ENCODE measurements at regions not wholly inside any gene's neighbourhood (a gene's known extent, or its start where the extent isn't known, plus 50 kb on each side); places are given as distances from the start of the nearest gene placed in this dataset.
"Not testable (repeated sequence)": the region's sequence is repeated elsewhere in the genome, so short reads cannot be mapped to it uniquely, and the experiment has no call there.

DNA sequence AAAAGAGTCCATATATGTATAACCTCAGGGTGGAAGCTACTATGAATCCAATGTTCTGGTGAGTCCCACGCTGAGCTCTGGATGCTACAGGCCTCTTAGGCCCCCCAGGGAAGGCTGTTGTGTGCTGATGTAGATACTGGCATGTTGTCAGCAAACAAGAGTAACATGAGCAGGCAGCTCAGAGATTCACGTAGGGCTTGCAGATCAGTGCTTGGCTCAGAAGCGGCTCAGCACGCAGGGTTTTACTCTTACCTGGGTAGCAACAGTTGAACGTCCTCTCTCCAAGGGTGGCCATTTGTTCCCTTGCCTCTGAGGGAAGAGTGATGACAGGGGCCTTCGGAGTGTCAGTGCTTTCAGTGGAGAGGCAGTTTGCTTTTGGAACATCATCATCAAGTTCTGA lies 93.4 kb downstream of the ZFP64 start:
- no peak for DNase-seq (ENCODE audit: low read depth in 2 of 2)

- DNase-seq (ENCODE audit: low read depth in 2 of 2): no peak
Measured at GRCh38 chr20:52096117-52096516, 95.5 kb downstream of the ZFP64 start.

DNA sequence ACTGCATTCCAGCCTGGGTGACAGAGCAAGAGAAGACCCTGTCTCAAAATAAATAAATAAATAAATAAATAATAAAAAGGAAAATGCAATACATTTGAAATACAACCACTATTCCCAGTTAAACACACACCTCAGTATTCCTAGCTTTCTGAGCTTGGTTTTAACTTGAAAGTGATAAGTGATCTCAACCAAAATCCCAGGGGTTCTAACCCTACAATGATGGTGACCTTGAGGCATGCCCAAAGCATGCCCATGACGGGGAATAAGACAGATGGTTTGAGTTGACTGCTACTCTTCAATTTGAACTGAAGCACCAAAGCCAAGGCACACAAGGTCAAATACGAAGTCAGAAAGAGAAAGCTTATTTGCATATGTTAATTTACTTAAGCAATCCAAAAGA lies 96.9 kb downstream of the ZFP64 start:
- no peak for DNase-seq (ENCODE audit: low read depth in 2 of 2)

- DNase-seq (ENCODE audit: low read depth in 2 of 2): no peak
Measured at GRCh38 chr20:52093575-52093974, 98.0 kb downstream of the ZFP64 start.

DNA sequence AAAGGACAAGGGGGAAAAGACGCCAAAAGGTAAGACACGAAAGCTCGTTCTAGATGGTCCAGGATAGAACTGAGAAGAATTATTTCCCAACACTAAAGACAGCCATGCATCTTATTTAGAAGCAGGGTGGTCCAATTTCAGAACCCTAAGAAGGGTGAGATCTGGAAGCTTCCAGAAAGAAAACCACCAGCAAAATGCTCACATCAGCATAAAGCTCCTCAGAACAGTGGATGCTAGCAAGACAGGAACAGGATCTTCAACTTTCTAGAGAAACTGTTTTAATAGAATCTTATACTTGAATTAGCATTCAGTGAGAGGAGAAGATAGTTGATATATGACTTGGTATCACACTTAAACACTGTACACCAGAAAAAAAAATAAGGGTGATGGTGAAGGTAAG lies 101.5 kb downstream of the ZFP64 start:
- DNase-seq (ENCODE audit: low read depth in 2 of 2): no peak

GRCh38 chr20:52087471-52087870 lies 104.1 kb downstream of the ZFP64 start:
- DNase-seq (ENCODE audit: low read depth in 2 of 2): no peak

- no peak for DNase-seq (ENCODE audit: low read depth in 2 of 2)
Measured at GRCh38 chr20:52086878-52087277, 104.7 kb downstream of the ZFP64 start.

DNA sequence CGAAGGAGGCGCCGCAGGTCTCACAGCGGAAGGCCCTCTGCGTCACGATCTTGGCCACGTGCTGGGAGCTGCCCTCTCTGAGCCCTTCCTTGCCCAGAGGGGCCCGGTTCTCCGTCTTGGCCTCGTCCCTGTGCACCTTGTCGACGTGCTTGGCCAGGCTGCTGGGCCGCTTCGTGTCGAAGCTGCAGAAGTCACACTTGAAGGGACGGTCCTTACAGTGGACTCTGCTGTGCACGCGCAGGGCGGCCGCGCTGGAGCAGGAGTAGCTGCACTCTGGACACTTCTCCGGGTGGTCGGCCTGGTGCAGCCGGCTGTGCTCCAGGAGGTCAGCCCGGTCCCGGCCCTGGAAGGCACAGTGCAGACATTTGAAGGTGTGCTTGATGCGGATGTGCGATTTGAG lies 106.9 kb downstream of the ZFP64 start:
- no peak for DNase-seq (ENCODE audit: low read depth in 2 of 2)

GRCh38 chr20:52083627-52084232 lies 107.8 kb downstream of the ZFP64 start:
- no peak for DNase-seq (ENCODE audit: low read depth in 2 of 2)

GRCh38 chr20:52082612-52083011 lies 109.0 kb downstream of the ZFP64 start:
- DNase-seq (ENCODE audit: low read depth in 2 of 2): no peak

- no peak for DNase-seq (ENCODE audit: low read depth in 2 of 2)
Measured at GRCh38 chr20:52081791-52082190, 109.8 kb downstream of the ZFP64 start.

DNA sequence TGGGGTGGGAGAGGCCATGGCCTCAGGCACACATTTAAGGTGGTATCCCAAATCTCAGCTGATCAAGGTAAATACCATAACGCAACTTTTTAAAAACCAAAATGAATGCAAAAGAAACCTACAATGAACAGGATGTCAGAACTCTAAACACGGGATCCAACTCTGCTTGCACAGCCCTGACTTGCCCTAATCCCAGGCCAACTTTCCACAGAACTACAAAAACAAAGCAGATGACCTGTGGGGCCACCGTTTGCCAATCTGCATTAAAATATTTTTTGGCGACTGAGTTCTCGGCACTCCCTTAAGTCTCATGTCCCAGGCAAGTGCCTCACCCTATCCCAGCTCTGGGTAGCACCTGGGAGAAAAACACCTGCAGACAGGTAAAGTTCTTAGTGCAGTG lies 110.5 kb downstream of the ZFP64 start:
- no peak for DNase-seq (ENCODE audit: low read depth in 2 of 2)

- no peak for DNase-seq (ENCODE audit: low read depth in 2 of 2)
Measured at GRCh38 chr20:52078289-52078688, 113.3 kb downstream of the ZFP64 start.

- DNase-seq (ENCODE audit: low read depth in 2 of 2): no peak
Measured at GRCh38 chr20:52076164-52076563, 115.4 kb downstream of the ZFP64 start.

DNA sequence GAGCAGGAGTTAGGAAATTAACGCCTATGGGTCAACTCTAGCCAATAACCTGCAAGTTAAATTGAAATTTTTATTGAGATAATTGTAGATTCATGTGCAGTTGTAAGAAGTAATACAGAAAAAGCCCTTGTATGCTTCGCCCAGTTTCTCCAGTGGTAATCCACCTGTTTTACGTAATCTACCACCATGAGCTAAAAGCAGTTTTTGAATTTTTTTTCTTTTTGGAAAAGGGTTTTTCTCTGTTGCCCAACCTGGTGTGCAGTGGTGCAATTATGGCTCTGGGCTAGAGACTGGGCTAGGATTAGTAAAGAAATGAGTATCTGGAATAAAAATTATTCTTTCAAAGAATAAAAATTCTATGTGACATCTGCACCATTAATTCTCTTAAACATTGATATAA lies 116.2 kb downstream of the ZFP64 start:
- no peak for DNase-seq (ENCODE audit: low read depth in 2 of 2)

- no peak for DNase-seq (ENCODE audit: low read depth in 2 of 2)
Measured at GRCh38 chr20:52071136-52071535, 120.4 kb downstream of the ZFP64 start.

DNA sequence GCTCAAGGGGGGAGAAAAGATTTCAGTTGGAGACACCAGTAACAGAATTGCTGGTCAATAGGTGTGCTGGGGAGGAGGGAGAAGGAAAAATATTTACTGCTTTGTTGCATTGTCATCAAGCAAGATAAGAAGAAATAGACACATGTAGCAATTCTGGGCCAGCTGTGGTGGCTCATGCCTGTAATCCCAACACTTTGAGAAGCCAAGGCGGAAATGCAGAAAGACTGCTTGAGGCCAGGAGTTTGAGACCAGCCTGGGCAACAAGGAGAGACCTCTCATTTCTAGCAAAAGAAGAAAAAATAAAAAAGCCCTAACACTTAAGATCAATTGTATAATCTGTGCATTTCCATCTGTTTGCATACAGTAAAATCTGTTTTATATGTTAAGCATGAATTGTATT lies 126.6 kb downstream of the ZFP64 start:
- no peak for DNase-seq (ENCODE audit: low read depth in 2 of 2)

- no peak for DNase-seq (ENCODE audit: low read depth in 2 of 2)
Measured at GRCh38 chr20:52062452-52063209, 128.9 kb downstream of the ZFP64 start.

GRCh38 chr20:52060794-52061714 lies 130.5 kb downstream of the ZFP64 start:
- DNase-seq (ENCODE audit: low read depth in 2 of 2): no peak

- not testable (repeated sequence) for DNase-seq (ENCODE audit: low read depth in 2 of 2)
Measured at GRCh38 chr20:52057133-52057532, 134.4 kb downstream of the ZFP64 start.

GRCh38 chr20:52056203-52057062 lies 135.1 kb downstream of the ZFP64 start:
- no peak for DNase-seq (ENCODE audit: low read depth in 2 of 2)

- no peak for DNase-seq (ENCODE audit: low read depth in 2 of 2)
Measured at GRCh38 chr20:52054123-52054522, 137.5 kb downstream of the ZFP64 start.

Measured in stimulated activated CD8-positive, alpha-beta memory T cell treated with anti-CD3 and anti-CD28 coated beads, Interleukin-2, amount 100 ng/mL, for 48 hours (primary cell).